GM12875 (cell line): ENCODE measurements at regions not wholly inside any gene's neighbourhood (a gene's known extent, or its start where the extent isn't known, plus 50 kb on each side); places are given as distances from the start of the nearest gene placed in this dataset.

Experiments used
- H3K4me3 ChIP-seq: one replicate; pipeline ENCODE4 v1.5.1; 2011; ENCODE audit warnings: low read depth, low read length, control low read depth
- TF ChIP-seq, protein P1 (sequence below): IDR thresholded peaks from 2 replicates; pipeline ENCODE4 v1.5.1; 2011; ENCODE audit warnings: low read depth, mild to moderate bottlenecking, control low read depth, inconsistent platforms, low read length, moderate library complexity, borderline replicate concordance; ENCODE audit not compliant: insufficient read depth

DNA sequence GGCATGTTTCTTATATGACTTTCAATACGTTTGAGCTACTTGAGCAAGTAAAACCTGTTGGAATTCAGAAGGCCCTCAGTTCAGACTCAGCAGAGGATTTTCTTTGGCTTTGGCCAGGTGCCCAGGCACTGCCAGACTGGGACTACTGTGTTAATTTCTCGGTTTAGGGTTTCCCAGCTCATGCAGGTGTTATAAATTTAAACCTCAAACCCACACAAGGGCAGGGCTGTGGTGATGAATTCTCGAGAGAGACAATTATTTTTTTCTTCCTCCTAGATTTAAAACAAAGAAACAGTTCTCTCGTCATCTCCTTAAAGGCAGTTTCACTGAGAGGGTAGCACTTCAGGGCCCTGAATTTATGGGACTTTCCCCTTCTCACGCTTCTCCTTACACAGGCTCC is 406.0 kb upstream of the PIK3R1 start:
- no peak overlapping the region for H3K4me3 ChIP-seq
- TF ChIP-seq, protein P1, sequence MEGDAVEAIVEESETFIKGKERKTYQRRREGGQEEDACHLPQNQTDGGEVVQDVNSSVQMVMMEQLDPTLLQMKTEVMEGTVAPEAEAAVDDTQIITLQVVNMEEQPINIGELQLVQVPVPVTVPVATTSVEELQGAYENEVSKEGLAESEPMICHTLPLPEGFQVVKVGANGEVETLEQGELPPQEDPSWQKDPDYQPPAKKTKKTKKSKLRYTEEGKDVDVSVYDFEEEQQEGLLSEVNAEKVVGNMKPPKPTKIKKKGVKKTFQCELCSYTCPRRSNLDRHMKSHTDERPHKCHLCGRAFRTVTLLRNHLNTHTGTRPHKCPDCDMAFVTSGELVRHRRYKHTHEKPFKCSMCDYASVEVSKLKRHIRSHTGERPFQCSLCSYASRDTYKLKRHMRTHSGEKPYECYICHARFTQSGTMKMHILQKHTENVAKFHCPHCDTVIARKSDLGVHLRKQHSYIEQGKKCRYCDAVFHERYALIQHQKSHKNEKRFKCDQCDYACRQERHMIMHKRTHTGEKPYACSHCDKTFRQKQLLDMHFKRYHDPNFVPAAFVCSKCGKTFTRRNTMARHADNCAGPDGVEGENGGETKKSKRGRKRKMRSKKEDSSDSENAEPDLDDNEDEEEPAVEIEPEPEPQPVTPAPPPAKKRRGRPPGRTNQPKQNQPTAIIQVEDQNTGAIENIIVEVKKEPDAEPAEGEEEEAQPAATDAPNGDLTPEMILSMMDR: no peak

DNA sequence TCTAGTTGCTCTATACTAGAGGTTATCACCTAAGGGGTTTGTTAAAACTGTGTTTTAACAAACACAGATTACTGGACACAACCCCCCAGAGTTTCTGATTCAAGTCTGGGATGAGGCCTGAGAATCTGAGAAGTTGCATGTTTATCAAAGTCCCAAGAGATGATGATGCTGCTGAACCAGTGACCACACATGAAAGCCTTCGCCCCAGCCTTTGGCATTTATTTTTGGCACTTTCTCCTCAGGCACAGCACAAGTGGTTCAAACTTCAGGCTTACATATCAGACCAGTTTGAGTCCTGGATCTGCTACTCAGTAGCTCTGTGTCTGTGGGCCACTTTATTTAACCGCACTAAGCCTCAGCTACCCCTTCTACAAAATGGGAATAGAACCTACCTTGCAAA is 407.2 kb upstream of the PIK3R1 start:
- TF ChIP-seq, protein P1: no peak
- no peak overlapping the region for H3K4me3 ChIP-seq

DNA sequence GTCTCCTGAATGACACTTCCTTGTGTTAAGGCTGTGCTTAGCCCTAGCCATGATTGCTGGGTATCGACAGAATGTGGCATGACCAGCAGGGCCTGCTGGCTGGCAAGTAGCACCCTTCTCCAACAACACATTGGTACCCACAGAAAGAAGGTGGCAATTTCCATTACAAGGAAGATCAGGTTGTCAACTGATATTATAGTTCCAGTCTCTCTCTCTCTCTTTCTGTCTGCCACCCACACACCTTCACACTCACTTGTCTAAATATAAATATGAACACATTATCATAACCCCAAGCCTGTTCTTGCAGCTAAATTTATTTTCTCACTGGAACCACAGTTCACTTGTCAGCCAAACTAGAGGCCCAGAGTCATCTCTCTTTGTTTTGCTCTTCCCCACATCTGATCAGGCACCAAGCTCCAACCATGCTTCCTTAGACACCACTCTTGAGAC is 408.1 kb upstream of the PIK3R1 start:
- H3K4me3 ChIP-seq: no peak overlapping the region
- TF ChIP-seq, protein P1: no peak

DNA sequence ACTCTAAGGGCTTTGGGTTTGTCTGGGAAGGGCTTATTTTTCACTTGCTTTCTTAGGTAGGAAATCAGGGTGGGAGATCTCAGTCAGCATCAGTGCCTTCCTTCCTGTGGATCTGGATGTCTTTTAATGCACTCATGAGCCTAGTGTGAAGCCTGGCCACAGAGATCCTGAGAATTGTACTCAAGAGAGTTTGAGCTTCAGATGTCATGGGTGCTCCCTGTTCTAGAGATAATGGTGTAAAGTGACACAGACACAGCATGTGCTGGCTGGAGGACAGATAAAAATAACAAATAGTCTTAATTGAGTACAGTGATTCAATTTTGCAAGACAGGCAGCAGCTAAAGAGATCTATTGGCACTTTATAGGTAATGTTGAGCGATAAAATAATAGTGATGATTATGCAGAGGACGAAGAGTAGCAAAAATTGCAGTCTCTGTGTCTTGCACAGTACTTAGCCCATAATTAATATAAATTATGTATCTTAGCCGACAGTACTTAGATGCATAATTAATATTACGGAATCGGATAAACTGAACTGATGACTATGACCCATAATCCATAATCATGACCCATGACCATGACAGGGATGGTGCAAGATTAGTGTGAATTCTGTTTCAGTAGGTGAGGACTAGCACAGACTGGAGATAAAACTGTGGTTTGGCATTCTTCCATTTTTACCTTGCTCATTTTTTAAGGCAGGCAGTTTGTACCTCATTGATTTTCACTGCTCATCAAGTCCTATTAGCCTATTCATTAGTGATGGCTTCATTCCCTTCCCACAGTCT is 408.7 kb upstream of the PIK3R1 start:
- TF ChIP-seq, protein P1: no peak
- H3K4me3 ChIP-seq: no peak overlapping the region

DNA sequence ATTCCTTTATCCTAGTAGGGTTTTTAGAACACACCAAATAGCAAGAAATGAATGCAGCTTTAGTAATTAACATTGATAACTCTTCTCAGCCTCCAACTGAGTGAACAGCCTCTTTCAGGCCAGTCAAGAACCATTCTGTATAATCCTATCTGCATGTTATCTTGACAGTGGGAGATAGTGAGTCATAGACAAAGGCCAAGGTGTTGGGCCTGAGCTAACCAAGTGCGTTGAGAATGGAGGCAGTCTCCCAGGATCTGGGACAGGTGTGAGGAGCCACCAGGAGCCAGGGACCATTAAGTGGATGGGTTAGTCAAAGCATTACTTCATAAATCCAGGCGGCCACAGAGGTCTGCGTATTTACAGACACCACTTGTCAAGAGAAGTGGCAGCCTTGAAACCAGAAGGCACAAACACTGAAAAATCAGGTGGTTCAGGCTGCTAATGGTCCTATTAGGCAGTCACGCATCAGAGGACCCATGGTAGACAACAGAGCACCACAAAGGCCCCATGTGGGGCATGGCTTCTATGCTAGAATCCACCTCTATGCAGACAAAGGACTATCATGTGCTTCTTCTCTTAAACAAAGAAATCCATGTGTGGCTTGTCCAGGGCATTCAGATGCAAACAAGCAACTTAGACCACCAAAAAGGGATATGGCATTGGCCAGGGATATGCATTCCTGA is 409.7 kb upstream of the PIK3R1 start:
- no peak overlapping the region for H3K4me3 ChIP-seq
- TF ChIP-seq, protein P1: no peak

DNA sequence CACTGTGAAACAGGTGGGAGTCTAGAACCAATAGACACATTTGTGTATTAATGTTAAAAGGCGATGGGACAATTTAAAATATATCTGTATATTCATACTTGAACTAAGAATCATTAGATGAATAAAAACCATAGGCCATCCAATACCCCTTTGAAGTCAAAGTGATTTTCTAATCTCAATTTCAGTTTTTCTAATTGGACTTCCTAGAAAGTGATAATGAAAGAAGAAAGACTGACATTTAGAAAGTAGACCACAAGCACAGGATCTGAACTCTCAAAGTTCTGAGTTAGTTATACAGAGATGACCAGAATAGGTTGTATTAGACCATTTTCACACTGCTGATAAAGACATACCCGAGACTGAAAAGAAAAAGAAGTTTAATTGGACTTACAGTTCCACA is 412.8 kb upstream of the PIK3R1 start:
- TF ChIP-seq, protein P1: no peak

More for the DNA sequence above, 412.8 kb upstream of the PIK3R1 start:
- H3K4me3 ChIP-seq: no peak overlapping the region
